ENCODE measurements at regions not wholly inside any gene's neighbourhood (a gene's known extent, or its start where the extent isn't known, plus 50 kb on each side); places are given as distances from the start of the nearest gene placed in this dataset.
A peak's percentile ranks its signal among the peaks of the same experiment; 100 is the strongest.

- no peak for ATAC-seq
- peaks cover 0 to 17% (median 16%) of the 10 kb centered on the region in 7 donors for H3K4me1 Mint-ChIP-seq
- H3K36me3 Mint-ChIP-seq, result peaks cover 0 to 10% (median 0%) of the 10 kb centered on the region in 5 donors
These were observed 474.0 kb downstream of the SOCS6 start for GRCh38 chr18:70762812-70763211.

GRCh38 chr18:70758780-70759179 lies 469.9 kb downstream of the SOCS6 start:
- Mint-ChIP-seq H3K4me1 (peaks cover 0 to 9% (median 2%) of the 10 kb centered on the region in 7 donors), H3K9me3 (peaks cover 0 to 29% (median 2%) of the 10 kb centered on the region in 11 donors), H3K36me3 (peaks cover 0 to 11% (median 7%) of the 10 kb centered on the region in 5 donors), H3K4me3 (no peak overlapping the region), H3K27ac (peak overlapping the region in 1 of 9 donors; percentile 50), H3K27me3 (no peaks in the 10 kb centered on the region)
- Histone ChIP-seq H3K4me1 (ENCODE audit: control insufficient read depth in 2 of 2, insufficient read depth in 2 of 2, low read length in 2 of 2) (no peaks in the 10 kb centered on the region), H3K36me3 (ENCODE audit: control insufficient read depth in 2 of 3, insufficient read depth in 3 of 3, low read length in 3 of 3) (no peaks in the 10 kb centered on the region), H3K9me3 (ENCODE audit: control insufficient read depth in 2 of 3, low read length in 3 of 3) (no peaks in the 10 kb centered on the region), H3K4me3 (ENCODE audit: low read length) (no peak overlapping the region), H3K27ac (ENCODE audit: low read depth, low read length) (no peak overlapping the region), H3K27me3 (ENCODE audit: control insufficient read depth in 2 of 2, insufficient read depth in 2 of 2, low read length in 2 of 2) (no peaks in the 10 kb centered on the region)
- POLR2A ChIA-PET, result no interaction called here
- intact Hi-C loops (cut with micrococcal nuclease), result no loop called here
- DNase-seq, result no peak
- CTCF ChIA-PET, result interaction anchor here (1.5 kb wide), 1 partner anchor 16 kb away, joined by 3 read pairs; no protein-coding TSS in a partner anchor
- no peak for ATAC-seq

More at GRCh38 chr18:70762812-70763211, 474.0 kb downstream of the SOCS6 start:
- Mint-ChIP-seq H3K27me3 (no peaks in the 10 kb centered on the region), H3K27ac (no peak overlapping the region), H3K9me3 (peaks cover 0 to 13% (median 3%) of the 10 kb centered on the region in 11 donors), H3K4me3 (no peak overlapping the region)
- ChIA-PET POLR2A (interaction anchor here (0.5 kb wide), 1 partner anchor 273 kb away, joined by 4 read pairs; no protein-coding TSS in a partner anchor), CTCF (interaction anchor here (1.1 kb wide), 2 partner anchors 12 to 141 kb away, joined by 4 read pairs; no protein-coding TSS in a partner anchor)
- DNase-seq, result no peak
- no peaks in the 10 kb centered on the region for H3K36me3 ChIP-seq (ENCODE audit: control insufficient read depth in 2 of 3, insufficient read depth in 3 of 3, low read length in 3 of 3)
- no peak overlapping the region for H3K4me3 ChIP-seq (ENCODE audit: low read length)
- H3K27ac ChIP-seq (ENCODE audit: low read depth, low read length), result no peak overlapping the region
- no peaks in the 10 kb centered on the region for H3K27me3 ChIP-seq (ENCODE audit: control insufficient read depth in 2 of 2, insufficient read depth in 2 of 2, low read length in 2 of 2)
- intact Hi-C loops (cut with micrococcal nuclease), result no loop called here
- H3K9me3 ChIP-seq (ENCODE audit: control insufficient read depth in 2 of 3, low read length in 3 of 3), result no peaks in the 10 kb centered on the region
- no peaks in the 10 kb centered on the region for H3K4me1 ChIP-seq (ENCODE audit: control insufficient read depth in 2 of 2, insufficient read depth in 2 of 2, low read length in 2 of 2)

- Mint-ChIP-seq H3K27ac (no peak overlapping the region), H3K4me3 (no peak overlapping the region), H3K4me1 (peaks cover 0 to 7% (median 0%) of the 10 kb centered on the region in 7 donors), H3K9me3 (peaks cover 1 to 33% (median 8%) of the 10 kb centered on the region in 11 donors), H3K27me3 (no peaks in the 10 kb centered on the region), H3K36me3 (peaks cover 0 to 18% (median 4%) of the 10 kb centered on the region in 5 donors)
- Histone ChIP-seq H3K27me3 (ENCODE audit: control insufficient read depth in 2 of 2, insufficient read depth in 2 of 2, low read length in 2 of 2) (no peaks in the 10 kb centered on the region), H3K9me3 (ENCODE audit: control insufficient read depth in 2 of 3, low read length in 3 of 3) (no peaks in the 10 kb centered on the region), H3K4me1 (ENCODE audit: control insufficient read depth in 2 of 2, insufficient read depth in 2 of 2, low read length in 2 of 2) (no peaks in the 10 kb centered on the region), H3K36me3 (ENCODE audit: control insufficient read depth in 2 of 3, insufficient read depth in 3 of 3, low read length in 3 of 3) (no peaks in the 10 kb centered on the region), H3K4me3 (ENCODE audit: low read length) (no peak overlapping the region), H3K27ac (ENCODE audit: low read depth, low read length) (no peak overlapping the region)
- CTCF ChIA-PET, result no interaction called here
- POLR2A ChIA-PET, result no interaction called here
- ATAC-seq, result no peak
- intact Hi-C loops (cut with micrococcal nuclease), result no loop called here
- no peak for DNase-seq
These were observed 465.6 kb downstream of the SOCS6 start for GRCh38 chr18:70754486-70754885.

GRCh38 chr18:70732916-70733315 lies 444.1 kb downstream of the SOCS6 start:
- Histone ChIP-seq H3K4me3 (ENCODE audit: low read length) (no peak overlapping the region), H3K36me3 (ENCODE audit: control insufficient read depth in 2 of 3, insufficient read depth in 3 of 3, low read length in 3 of 3) (no peaks in the 10 kb centered on the region), H3K9me3 (ENCODE audit: control insufficient read depth in 2 of 3, low read length in 3 of 3) (peaks cover 0 to 4% (median 0%) of the 10 kb centered on the region in 3 experiments), H3K4me1 (ENCODE audit: control insufficient read depth in 2 of 2, insufficient read depth in 2 of 2, low read length in 2 of 2) (no peaks in the 10 kb centered on the region), H3K27me3 (ENCODE audit: control insufficient read depth in 2 of 2, insufficient read depth in 2 of 2, low read length in 2 of 2) (no peaks in the 10 kb centered on the region), H3K27ac (ENCODE audit: low read depth, low read length) (no peak overlapping the region)
- Mint-ChIP-seq H3K9me3 (peaks cover 0 to 25% (median 9%) of the 10 kb centered on the region in 11 donors), H3K36me3 (peaks cover 0 to 9% (median 0%) of the 10 kb centered on the region in 5 donors), H3K27me3 (no peaks in the 10 kb centered on the region), H3K4me1 (peaks cover 0 to 16% (median 11%) of the 10 kb centered on the region in 7 donors), H3K4me3 (no peak overlapping the region), H3K27ac (no peak overlapping the region)
- intact Hi-C loops (cut with micrococcal nuclease), result no loop called here
- ATAC-seq, result no peak
- DNase-seq, result no peak
- ChIA-PET POLR2A (no interaction called here), CTCF (no interaction called here)

GRCh38 chr18:70732188-70732587 lies 443.3 kb downstream of the SOCS6 start:
- Mint-ChIP-seq H3K36me3 (peaks cover 0 to 8% (median 0%) of the 10 kb centered on the region in 5 donors), H3K27ac (no peak overlapping the region), H3K4me1 (peaks cover 0 to 20% (median 12%) of the 10 kb centered on the region in 7 donors), H3K4me3 (no peak overlapping the region), H3K9me3 (peaks cover 0 to 21% (median 7%) of the 10 kb centered on the region in 11 donors), H3K27me3 (no peaks in the 10 kb centered on the region)
- Histone ChIP-seq H3K4me1 (ENCODE audit: control insufficient read depth in 2 of 2, insufficient read depth in 2 of 2, low read length in 2 of 2) (no peaks in the 10 kb centered on the region), H3K4me3 (ENCODE audit: low read length) (no peak overlapping the region), H3K27ac (ENCODE audit: low read depth, low read length) (no peak overlapping the region), H3K9me3 (ENCODE audit: control insufficient read depth in 2 of 3, low read length in 3 of 3) (peaks cover 0 to 4% (median 0%) of the 10 kb centered on the region in 3 experiments), H3K27me3 (ENCODE audit: control insufficient read depth in 2 of 2, insufficient read depth in 2 of 2, low read length in 2 of 2) (no peaks in the 10 kb centered on the region), H3K36me3 (ENCODE audit: control insufficient read depth in 2 of 3, insufficient read depth in 3 of 3, low read length in 3 of 3) (no peaks in the 10 kb centered on the region)
- ChIA-PET POLR2A (no interaction called here), CTCF (no interaction called here)
- DNase-seq (no peak), ATAC-seq (no peak)
- intact Hi-C loops (cut with micrococcal nuclease), result no loop called here

GRCh38 chr18:70720607-70721006 lies 431.8 kb downstream of the SOCS6 start:
- no peaks in the 10 kb centered on the region for H3K27me3 ChIP-seq (ENCODE audit: control insufficient read depth in 2 of 2, insufficient read depth in 2 of 2, low read length in 2 of 2)
- no peak overlapping the region for H3K4me3 ChIP-seq (ENCODE audit: low read length)
- DNase-seq (no peak), ATAC-seq (no peak)
- Mint-ChIP-seq H3K27ac (no peak overlapping the region), H3K4me3 (no peak overlapping the region), H3K27me3 (no peaks in the 10 kb centered on the region), H3K36me3 (no peaks in the 10 kb centered on the region), H3K4me1 (peaks cover 0 to 8% (median 0%) of the 10 kb centered on the region in 7 donors), H3K9me3 (peaks cover 0 to 22% (median 8%) of the 10 kb centered on the region in 11 donors)
- intact Hi-C loops (cut with micrococcal nuclease), result loop anchor here in 1 of 2 donors (5.0 kb wide), 1 partner anchor 98 kb away; no protein-coding TSS in a partner anchor
- ChIA-PET POLR2A (interaction anchor here (1.1 kb wide), 1 partner anchor 11 kb away, joined by 3 read pairs; no protein-coding TSS in a partner anchor), CTCF (interaction anchor here (0.6 kb wide), 1 partner anchor 30 kb away, joined by 3 read pairs; no protein-coding TSS in a partner anchor)
- H3K27ac ChIP-seq (ENCODE audit: low read depth, low read length), result no peak overlapping the region
- H3K36me3 ChIP-seq (ENCODE audit: control insufficient read depth in 2 of 3, insufficient read depth in 3 of 3, low read length in 3 of 3), result no peaks in the 10 kb centered on the region
- no peaks in the 10 kb centered on the region for H3K9me3 ChIP-seq (ENCODE audit: control insufficient read depth in 2 of 3, low read length in 3 of 3)
- H3K4me1 ChIP-seq (ENCODE audit: control insufficient read depth in 2 of 2, insufficient read depth in 2 of 2, low read length in 2 of 2), result no peaks in the 10 kb centered on the region

GRCh38 chr18:70709720-70710119 lies 420.9 kb downstream of the SOCS6 start:
- peaks cover 8 to 32% (median 16%) of the 10 kb centered on the region in 11 donors for H3K9me3 Mint-ChIP-seq
- H3K36me3 Mint-ChIP-seq, result peaks cover 0 to 22% (median 13%) of the 10 kb centered on the region in 5 donors
- H3K4me1 Mint-ChIP-seq, result peaks cover 0 to 33% (median 23%) of the 10 kb centered on the region in 7 donors
- ChIA-PET CTCF (no interaction called here), POLR2A (interaction anchor here (0.6 to 1.0 kb wide), 4 partner anchors 11 to 97 kb away, joined by 3 to 4 read pairs (median 4); no protein-coding TSS in a partner anchor)
- peak overlapping the region in 2 of 10 donors; percentile 4 to 24 for H3K4me3 Mint-ChIP-seq
- ATAC-seq, result no peak
- intact Hi-C loops (cut with micrococcal nuclease), result loop anchor here in 1 of 2 donors (2.0 kb wide), 1 partner anchor 15 kb away; no protein-coding TSS in a partner anchor
- peak overlapping the region in 8 of 9 donors; percentile 2 to 69 (median 44) for H3K27ac Mint-ChIP-seq
- H3K9me3 ChIP-seq (ENCODE audit: control insufficient read depth in 2 of 3, low read length in 3 of 3), result no peaks in the 10 kb centered on the region
- peak in 2 of 9 donors; percentile 0 to 4 for DNase-seq
- H3K27me3 ChIP-seq (ENCODE audit: control insufficient read depth in 2 of 2, insufficient read depth in 2 of 2, low read length in 2 of 2), result no peaks in the 10 kb centered on the region
- H3K36me3 ChIP-seq (ENCODE audit: control insufficient read depth in 2 of 3, insufficient read depth in 3 of 3, low read length in 3 of 3), result no peaks in the 10 kb centered on the region
- no peak overlapping the region for H3K4me3 ChIP-seq (ENCODE audit: low read length)
- no peaks in the 10 kb centered on the region for H3K27me3 Mint-ChIP-seq
- no peak overlapping the region for H3K27ac ChIP-seq (ENCODE audit: low read depth, low read length)
- H3K4me1 ChIP-seq (ENCODE audit: control insufficient read depth in 2 of 2, insufficient read depth in 2 of 2, low read length in 2 of 2), result peaks cover 0 to 4% of the 10 kb centered on the region in 2 donors

Measured in naive thymus-derived CD4-positive, alpha-beta T cell (primary cell).